Stimulated activated CD8-positive, alpha-beta memory T cell treated with anti-CD3 and anti-CD28 coated beads, Interleukin-2, amount 100 ng/mL, for 48 hours (primary cell): ENCODE measurements at regions not wholly inside any gene's neighbourhood (a gene's known extent, or its start where the extent isn't known, plus 50 kb on each side); places are given as distances from the start of the nearest gene placed in this dataset.

Experiments used
- DNase-seq, 2 donors: peaks; one replicate each; pipeline ENCODE4 v3.0.0-alpha.2; 2020; ENCODE audit warnings: low read depth in 2 of 2

DNA sequence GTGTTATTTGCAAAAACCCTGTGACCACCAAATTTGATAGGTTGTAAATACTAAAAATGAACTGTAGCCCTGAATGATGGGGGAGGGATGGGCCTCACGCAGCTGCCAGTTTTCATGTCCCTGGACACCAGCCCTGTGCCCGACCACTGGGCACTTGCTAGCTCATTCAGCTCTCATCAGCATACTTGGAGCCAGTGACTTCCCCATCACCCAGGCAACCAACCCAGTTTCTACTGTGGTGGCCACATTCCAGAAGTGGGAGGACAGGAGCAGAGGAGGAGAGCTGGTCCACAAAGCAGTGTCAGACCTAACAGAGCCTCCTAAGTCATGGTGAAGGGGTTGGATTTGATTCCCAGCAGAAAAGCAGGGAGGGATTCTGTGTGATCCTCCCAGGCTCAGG lies 128.2 kb downstream of the CPEB2 start:
- DNase-seq: no peak

DNA sequence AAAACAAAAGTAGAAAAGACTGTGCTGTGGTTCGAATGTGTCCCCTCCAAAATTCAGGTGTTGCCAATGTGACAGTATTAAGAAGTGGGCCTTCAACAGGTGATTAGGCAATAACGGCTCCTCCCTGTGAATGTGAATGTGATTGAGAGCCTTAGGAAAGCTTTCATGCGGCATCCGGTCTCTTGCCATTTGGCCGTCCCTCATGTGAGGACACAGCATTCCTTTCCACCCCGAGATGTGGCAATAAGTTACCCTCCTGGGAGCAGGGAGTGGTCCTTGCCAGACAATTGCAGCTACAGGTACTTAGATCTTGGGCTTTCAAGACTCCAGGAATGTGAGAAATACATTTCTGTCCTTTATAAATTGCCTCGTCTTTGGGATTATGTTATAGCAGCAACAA lies 129.3 kb downstream of the CPEB2 start:
- no peak for DNase-seq

DNA sequence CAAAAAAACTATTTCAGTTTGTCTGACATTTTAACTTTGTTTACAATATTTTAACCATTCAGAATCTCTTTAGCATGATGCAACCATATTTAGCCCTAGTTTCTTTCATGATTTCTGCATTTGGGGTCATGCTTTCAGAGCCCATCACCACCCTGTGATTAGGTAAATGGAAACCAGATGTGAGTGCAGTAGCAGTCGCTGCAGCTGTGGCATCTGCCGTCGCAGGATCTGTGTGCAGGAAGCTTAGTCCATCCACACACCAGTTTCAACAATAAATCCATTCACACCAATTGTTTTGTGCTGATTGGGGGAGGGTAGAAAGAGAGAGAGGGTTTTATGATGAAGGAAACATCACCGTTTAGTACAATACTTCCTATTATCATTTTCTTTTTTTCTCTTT lies 130.5 kb downstream of the CPEB2 start:
- no peak for DNase-seq

DNA sequence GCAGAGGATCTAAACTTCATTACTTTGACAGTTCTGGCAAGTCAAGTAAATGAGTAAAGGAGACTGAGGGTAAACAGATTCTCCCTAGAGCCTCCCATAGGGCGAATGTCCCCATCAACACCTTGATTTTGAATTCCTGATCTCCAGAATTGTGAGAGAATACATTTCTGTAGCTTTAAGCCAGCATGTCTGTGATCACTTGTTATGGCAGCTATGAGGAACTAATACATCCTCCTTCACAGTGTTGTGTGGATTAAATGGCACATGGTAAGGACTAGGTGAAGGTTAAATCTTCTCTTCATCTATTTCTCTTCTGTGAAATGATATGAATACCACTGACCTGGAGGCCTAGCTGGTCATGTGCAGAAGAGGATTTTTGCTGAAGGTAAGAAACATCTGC lies 137.3 kb downstream of the CPEB2 start:
- DNase-seq: no peak

DNA sequence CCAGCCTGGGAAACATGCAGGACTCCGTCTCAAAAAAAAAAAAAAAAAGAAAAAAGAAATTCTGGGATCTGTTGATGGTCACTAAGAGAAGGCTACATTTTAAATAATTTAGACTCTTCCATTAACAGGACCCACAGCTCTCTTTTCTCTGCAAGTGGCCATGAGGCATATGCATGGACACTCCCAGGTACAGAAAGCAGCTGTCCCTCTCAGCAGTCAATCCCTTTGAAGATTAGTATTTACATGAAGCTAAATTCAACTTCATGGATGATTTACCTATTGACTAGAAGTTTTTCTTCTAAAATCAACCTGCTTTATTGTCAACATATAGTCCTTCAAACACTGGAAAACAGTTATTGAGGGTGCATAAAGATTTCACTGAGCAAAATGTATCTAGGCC lies 139.9 kb downstream of the CPEB2 start:
- DNase-seq: no peak

DNA sequence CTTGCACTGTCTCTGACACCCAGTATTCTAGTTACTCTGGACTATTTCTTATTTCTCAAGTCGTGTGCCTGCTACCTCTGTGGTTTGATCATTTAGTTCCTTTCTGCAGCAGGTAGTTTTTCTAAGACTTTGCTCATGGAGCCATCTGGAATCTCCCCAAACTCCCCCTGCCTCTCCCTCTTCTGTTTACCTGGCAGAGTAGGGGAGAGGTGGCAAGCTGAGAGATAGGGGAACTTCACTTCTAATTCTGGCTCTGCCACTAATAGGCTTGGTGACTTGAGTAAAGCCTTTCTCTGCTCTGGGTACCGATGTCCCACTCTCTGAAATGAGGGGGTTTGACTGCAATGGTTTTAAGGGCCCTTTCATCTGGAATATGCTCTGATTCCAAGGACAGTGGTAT lies 141.3 kb downstream of the CPEB2 start:
- no peak for DNase-seq

DNA sequence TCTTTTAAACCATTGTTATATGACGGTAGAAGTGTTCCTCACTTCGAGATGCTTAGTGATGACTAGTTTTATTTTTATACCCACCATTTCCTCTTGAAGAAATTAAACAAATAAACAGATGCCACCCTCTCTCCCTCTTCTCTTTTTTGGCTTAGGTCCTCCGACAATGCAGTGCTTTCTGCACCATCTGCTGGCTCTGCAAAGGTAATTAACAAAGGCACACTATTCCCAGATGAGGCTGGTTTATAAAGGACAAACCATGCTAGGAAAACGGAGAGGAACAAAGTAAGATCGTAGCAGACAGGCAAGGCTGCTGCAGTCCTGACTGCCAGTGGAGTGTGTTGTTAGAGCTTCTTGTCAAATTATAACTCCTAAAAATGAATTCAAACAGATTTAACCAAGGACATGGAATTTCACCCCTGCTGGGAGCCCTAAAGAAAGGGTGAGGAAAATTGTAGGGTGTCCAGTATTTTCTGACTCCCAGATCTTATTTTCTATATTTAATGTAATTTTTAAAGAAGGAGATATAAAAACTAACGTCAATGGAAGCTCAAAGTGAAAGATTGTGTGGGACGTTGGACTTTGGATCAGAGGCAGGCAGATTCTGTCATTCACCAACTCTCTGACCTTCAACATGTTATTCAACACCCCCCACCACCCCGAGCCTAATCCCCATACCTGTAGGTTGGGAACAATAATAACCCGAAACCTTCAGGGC lies 142.1 kb downstream of the CPEB2 start:
- DNase-seq: no peak

DNA sequence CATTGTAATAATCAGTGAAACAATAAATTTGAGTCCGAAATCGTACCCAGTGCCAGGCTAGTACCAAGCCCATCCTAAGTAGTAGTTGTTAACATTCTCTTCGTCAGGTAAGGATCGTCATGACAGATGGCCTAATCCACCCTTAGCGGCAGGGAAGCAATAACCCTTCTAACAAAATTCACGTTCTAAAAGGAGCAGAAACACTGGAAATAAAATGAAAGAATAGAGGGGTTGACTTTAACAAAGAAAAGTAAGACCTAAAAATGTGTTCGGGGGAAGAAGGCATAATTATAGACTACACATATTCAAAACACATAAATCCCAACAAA lies 142.7 kb downstream of the CPEB2 start:
- DNase-seq: no peak

DNA sequence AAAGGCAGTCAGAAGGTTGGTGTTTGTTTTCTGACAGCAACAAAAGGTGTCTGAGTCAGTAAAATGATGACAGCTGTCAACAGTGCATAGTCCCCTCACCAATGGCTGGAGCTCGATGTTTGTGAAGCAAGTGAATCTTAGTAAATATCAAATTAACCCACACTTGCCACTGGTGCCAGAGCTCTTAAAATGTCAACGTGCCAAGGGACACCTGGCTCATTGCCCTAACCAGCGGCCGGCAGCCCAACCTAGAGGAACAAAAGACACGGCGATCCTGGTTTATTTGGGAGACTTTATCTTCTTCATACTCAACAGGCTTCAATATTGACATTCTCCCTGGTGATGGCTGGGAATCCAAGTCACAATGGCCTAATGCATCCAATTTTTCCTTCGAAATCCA lies 143.4 kb downstream of the CPEB2 start:
- no peak for DNase-seq

DNA sequence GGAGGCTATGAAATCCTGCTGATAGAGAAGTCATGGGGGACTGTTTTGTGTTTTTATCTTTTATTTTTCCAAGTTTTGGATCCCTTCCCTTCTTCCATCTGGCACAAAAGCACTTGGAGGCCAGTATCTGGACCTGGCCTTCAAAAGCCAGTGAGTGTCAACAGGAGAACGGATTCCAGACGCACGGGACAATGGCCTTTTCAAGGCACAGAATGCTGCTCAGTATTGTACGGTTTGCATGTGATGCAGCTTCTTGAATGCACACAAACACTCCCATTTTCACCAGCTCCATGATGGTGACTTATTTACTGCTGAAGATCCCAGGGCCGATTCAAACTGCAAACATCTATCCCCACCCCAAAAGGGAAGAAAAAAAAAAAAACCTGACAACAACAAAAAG lies 145.4 kb downstream of the CPEB2 start:
- DNase-seq: no peak

DNA sequence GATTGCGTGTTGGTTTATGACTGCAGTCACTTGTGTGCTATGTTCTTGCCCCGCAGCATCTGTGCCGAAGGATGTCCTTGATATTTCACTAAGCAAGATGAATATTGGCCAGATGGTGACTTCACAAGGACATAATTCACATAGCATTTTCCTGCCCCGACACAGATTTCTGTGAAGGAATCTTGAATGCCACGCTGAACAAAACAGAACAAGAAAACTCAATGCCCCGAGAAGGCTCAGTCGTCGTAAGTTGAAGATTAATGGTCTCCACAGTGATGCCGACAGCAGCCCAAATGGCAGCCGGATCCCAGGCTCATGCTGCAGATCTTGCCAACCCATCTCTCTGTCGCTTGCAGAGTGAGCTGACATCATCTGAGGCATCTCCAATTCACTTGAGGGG lies 145.9 kb downstream of the CPEB2 start:
- DNase-seq: no peak

DNA sequence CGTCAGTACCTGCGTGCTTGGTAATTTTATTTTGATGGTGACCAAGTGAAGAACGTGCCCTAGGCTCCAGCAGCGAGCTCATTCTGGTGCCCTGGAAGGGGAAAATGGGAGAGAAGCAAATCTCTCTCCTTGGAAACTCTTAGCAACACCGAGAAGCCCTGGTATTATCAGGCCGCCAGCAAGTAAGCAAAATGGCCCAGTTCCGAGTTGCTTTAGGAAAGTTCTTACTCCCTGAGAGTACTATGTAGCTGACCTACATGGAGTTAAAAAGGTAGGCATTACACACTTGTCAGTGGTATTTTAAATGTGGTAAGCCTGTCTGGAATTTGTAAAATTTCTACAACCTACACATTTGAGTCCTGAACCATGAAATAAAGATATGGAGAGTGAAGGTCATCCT lies 146.4 kb downstream of the CPEB2 start:
- no peak for DNase-seq

DNA sequence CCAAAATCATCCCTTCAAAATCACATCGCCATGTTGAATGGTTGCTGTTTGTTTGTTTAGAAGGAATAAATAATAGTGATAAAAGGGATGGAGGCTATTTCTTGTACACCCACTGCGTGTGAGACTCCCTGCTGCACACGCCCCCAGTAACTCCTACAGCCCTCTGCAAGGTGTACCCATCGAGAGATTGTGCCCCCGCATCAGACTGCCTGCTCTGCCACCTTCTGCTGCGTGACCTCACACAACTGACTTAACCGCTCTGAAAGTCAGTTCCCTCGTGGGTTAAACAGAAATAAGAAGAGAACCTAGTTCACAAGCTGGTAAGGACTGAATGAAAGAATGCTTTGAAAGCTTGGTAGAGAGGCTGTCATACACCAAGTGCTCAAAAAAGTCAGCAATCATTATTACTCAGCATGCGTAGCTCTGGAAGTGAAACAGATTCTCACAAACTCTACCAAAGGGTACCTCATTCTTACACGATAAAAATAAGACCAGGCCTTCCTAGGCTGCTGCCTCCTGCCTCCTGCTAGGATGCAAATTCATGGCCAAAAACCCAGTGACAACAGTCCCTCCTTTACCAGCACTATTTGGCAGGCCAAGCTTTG lies 147.1 kb downstream of the CPEB2 start:
- DNase-seq: no peak

DNA sequence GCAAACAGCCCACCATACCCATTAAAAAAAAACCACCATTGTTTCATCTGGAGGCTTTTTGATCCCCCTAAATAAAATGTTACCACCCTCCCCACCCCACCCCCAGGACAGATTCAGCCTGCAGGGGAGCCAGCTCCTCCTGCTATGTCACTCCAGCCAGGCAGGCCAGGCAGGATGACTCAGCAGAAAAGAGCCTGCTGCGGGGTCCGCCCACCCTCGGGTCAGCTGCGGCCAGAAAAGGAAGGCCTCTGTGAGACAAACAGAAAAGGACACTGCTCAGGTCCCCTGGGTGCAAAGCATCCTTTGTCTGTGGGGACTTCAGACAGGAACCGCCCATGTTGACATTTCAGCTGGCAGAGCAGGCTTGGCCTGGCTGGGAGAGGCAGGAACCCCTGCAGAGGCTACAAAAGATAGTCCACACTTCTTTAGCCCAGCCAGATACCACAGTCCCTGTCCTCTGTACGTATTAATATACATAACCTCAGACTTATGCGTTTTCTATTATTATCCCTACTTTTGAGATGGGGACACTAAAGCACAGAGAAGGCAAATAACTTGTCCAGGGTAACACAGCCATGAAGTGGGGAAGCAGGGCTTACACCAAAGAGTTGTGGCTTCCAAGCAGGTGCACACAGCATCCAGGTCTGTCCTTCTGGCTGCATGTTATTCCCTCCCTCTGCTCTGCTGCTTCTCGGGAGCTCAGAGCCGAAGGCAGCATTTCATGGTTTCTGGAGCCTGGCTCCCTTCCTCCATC lies 147.7 kb downstream of the CPEB2 start:
- no peak for DNase-seq

DNA sequence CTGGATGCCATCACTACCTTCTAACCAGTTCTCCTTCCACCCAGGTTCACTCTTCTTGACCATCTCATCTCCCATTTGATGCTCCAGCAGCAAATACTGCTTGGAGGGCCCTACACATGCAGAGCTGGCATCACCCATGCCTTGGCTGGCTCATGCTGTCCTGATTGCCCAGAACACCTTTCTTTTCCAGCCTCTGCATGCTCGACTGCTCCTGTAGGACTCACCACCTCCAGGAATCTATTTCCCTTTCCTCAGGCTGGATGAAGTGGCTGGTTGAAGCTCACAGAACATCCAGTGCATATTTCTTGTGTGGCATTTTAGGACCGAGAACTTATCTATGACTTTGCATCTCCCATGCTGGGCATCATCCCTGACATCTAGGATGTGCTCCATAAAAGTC lies 148.3 kb downstream of the CPEB2 start:
- DNase-seq: no peak

DNA sequence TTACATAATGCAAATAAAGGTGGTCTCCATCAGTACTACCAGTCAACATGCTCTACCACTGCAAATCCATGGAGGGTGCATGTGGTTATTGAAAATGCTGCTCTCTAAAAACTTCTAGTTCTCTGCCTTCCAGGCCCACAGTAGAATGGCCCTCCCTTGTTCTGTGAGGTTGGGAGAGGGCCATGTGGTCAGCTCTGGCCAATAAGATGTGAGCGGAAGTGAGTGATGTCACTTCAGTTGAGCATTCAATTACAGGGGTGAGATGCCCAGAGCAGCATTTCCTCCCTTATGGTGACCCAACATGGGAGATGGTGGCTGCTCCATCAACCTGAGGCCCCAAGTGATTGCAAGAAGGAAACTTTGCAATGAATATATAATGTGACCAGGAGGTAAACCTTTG lies 148.8 kb downstream of the CPEB2 start:
- no peak for DNase-seq

DNA sequence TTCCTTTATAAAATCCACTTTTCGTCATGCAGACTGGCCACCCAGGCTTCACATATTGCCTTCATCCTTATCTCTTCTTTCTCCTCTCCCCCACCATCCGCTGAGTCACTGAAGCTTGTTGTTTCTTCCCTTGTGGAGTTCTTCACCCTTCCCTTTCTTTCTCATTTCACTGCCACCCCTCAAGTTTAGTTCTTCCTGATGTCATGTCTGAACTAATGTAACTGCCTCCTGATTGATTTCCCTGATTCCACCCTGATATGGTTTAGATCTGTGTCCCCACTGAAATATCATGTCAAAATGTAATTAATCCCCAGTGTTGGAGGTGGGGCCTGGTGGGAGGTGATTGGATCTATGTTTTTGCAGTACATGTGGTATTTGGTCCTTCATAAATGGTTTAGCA lies 151.4 kb downstream of the CPEB2 start:
- DNase-seq: no peak

DNA sequence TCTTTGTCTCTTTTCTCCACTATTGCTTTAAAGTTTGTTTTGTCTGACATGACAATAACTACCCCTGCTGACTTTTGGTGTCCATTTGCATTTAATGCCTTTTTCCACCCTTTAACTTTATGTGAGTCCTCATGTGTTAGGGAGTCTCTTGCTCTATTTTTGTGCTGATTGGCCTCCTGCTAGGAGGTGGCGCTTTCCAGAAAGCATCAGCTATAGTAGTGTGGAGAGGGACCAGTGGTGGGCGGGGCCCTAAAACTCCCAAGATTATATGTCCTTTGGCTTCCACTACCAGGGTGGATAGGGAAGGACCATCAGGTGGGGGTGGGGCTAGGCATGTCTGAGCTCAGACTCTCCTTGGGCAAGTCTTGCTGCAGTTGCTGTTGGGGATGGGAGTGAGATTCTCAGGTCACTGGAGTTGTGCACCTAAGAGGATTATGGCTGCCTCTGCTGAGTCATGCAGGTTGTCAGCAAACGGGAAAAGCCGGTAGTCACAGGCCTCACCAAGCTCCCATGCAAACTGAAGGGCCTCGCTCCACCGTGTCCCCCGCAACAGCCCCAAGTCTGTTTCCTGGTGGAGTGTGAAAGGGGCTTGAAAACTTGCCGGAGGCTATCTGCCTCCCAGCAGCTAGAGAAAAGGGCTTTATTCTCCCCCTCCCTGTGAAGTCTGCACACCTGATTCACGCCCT lies 156.3 kb downstream of the CPEB2 start:
- no peak for DNase-seq

DNA sequence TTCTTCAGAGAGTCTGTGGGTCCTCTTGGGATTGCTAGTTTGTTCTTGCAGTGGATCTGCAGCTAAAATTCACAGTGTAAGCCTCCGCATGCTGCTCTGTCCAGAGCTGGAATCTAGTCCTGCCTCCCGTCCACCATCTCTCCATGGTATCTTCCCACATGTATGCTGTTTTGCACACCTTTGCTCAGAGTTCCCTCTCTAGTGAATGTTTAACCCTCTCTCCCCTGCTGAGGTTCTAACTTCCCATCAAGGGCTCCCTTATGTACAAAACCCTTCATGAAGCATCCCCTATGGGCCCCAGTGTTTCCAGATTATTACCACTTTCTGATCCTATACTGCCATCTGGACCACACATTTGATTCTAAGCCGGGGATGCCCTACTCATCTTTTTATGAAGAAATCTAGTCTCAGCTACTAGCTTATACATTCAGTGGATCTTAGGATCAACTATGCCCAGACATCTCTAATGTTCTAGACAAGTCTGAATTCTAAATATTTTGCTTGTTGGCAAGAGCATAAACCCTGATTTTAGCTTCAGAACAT lies 157.3 kb downstream of the CPEB2 start:
- no peak for DNase-seq

DNA sequence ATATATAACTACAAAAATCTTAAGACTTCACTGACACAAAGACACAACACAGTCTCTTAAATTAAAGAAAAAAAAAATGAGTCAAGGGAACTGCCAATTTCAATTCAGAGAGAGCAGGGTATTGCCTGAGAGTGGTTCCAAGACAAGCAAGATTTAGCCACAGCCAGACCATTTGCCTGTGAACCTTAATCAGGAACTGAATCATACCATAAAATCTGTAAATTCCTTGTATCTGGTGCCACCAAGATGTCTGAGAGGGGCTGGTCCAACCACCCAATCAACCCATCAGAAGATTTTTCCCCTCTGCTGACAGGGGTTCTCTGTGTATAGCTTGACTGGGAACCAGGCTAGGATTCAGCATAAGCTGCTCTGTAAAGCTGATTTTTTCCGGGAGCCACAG lies 159.2 kb downstream of the CPEB2 start:
- DNase-seq: no peak

DNA sequence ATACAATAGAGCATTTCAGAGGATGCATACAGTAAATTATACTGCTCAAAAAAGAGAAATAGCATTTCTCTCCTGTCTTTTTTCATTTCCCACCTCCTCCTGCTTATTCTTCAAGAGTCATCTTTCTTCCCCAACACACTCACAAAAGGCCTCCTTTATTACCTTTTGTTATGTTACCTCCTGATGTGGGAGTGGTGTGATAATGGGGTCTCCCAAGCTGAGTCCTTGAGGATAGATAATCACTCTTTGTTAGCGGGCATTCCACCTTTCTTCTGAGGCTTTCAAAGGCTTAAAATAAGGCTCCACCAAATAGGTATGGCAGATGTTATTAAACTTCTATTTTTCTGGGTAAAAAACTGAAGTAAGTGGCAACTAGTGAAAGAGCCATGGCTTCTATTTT lies 159.8 kb downstream of the CPEB2 start:
- no peak for DNase-seq

DNA sequence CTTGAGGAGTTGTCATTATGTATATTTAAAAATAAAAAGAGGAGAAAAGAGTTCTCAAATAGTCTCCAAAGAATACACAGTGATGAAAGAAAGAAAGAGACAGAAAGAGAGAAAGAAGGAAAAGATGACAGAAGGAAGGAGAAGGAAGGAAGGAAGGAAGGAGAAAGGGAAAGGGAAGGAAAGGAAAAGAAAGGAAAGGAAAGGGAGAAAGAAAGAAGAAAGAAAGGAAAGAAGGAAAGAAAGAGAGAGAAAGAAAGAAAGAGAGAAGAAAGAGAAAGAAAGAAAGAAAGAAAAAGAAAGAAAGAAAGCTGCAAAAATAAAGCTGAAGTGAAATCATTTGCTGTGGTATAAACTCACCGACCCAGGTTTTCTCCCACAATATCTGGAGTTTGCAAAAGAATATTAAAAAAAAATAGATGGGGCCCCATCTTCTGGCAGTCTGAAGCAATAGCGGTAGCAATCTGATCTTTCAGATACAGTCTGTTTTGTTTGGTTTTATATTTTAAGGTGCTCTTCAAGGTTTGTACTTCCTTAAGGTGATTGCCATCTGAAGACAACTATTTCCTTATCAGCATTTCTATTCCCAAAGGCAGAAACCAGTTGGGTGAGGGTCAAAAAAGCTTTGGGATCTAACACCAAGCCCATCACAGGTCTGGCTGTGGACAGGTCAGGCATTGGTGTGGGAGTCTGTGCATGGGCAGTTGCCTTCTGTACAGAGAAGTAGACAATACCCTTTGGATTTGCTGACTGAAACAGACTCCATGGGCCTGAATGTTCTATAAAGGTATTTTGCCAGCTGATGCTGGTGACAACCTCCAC lies 160.4 kb downstream of the CPEB2 start:
- no peak for DNase-seq
